Hematopoietic multipotent progenitor cell treated with erythropoietin and hydrocortisone succinate and interleukin-3 and kit ligand, for 15 days (in vitro differentiated cells): ENCODE measurements at regions not wholly inside any gene's neighbourhood (a gene's known extent, or its start where the extent isn't known, plus 50 kb on each side); places are given as distances from the start of the nearest gene placed in this dataset.
"Not testable (repeated sequence)": the region's sequence is repeated elsewhere in the genome, so short reads cannot be mapped to it uniquely, and the experiment has no call there.

Source experiments
- DNase-seq: peaks from one replicate; pipeline ENCODE4 v3.0.0-alpha.2; 2015; ENCODE audit warnings: low spot score

- no peak for DNase-seq
Measured at GRCh38 chr21:35749904-35750303, 310.4 kb downstream of the SETD4 start.

GRCh38 chr21:35748678-35749314 lies 311.5 kb downstream of the SETD4 start:
- no peak for DNase-seq

- no peak for DNase-seq
Measured at GRCh38 chr21:35743571-35743970, 316.8 kb downstream of the SETD4 start.

- no peak for DNase-seq
Measured at GRCh38 chr21:35738347-35738961, 321.9 kb downstream of the SETD4 start.

GRCh38 chr21:35737899-35738346 lies 322.4 kb downstream of the SETD4 start:
- no peak for DNase-seq

- DNase-seq: no peak
Measured at GRCh38 chr21:35737449-35737848, 322.9 kb downstream of the SETD4 start.

- DNase-seq: no peak
Measured at GRCh38 chr21:35732788-35733187, 327.5 kb downstream of the SETD4 start.

GRCh38 chr21:35730325-35730724 lies 330.0 kb downstream of the SETD4 start:
- no peak for DNase-seq

GRCh38 chr21:35727830-35728229 lies 332.5 kb downstream of the SETD4 start:
- DNase-seq: no peak

GRCh38 chr21:35724156-35724555 lies 336.2 kb downstream of the SETD4 start:
- no peak for DNase-seq

- DNase-seq: no peak
Measured at GRCh38 chr21:35721701-35722100, 338.6 kb downstream of the SETD4 start.

- DNase-seq: no peak
Measured at GRCh38 chr21:35720208-35720731, 340.1 kb downstream of the SETD4 start.

GRCh38 chr21:35719080-35719479 lies 341.2 kb downstream of the SETD4 start:
- no peak for DNase-seq

- no peak for DNase-seq
Measured at GRCh38 chr21:35716876-35717565, 343.3 kb downstream of the SETD4 start.

GRCh38 chr21:35713914-35714313 lies 346.4 kb downstream of the SETD4 start:
- no peak for DNase-seq

GRCh38 chr21:35711661-35712060 lies 348.7 kb downstream of the SETD4 start:
- DNase-seq: no peak

GRCh38 chr21:35711213-35711612 lies 349.1 kb downstream of the SETD4 start:
- no peak for DNase-seq

- DNase-seq: not testable (repeated sequence)
Measured at GRCh38 chr21:35709990-35710389, 350.3 kb downstream of the SETD4 start.

- no peak for DNase-seq
Measured at GRCh38 chr21:35705888-35706287, 354.4 kb downstream of the SETD4 start.

- DNase-seq: no peak
Measured at GRCh38 chr21:35705237-35705887, 355.0 kb downstream of the SETD4 start.

GRCh38 chr21:35703704-35704103 lies 356.6 kb downstream of the SETD4 start:
- DNase-seq: no peak

GRCh38 chr21:35699361-35699760 lies 361.0 kb downstream of the SETD4 start:
- no peak for DNase-seq
